Erythroblast (primary cell): ENCODE measurements at regions not wholly inside any gene's neighbourhood (a gene's known extent, or its start where the extent isn't known, plus 50 kb on each side); places are given as distances from the start of the nearest gene placed in this dataset.
"Not testable (repeated sequence)": the region's sequence is repeated elsewhere in the genome, so short reads cannot be mapped to it uniquely, and the experiment has no call there.

Experiments used
- DNase-seq, 2 experiments: peaks; one replicate each; lab custom pipeline; 2025; lab: John Stamatoyannopoulos, UW
- GATA1 ChIP-seq: IDR thresholded peaks from 2 replicates; pipeline ENCODE4 v1.6.1; 2011; ENCODE audit warnings: low read depth, mild to moderate bottlenecking, control low read depth, low read length, moderate library complexity
- POLR2A ChIP-seq: IDR thresholded peaks from 2 replicates; pipeline ENCODE4 v1.6.1; 2011; ENCODE audit warnings: mild to moderate bottlenecking, low read length

GRCh38 chr9:74083681-74084433, 413.3 kb upstream of the RORB start:
- no peak for TF ChIP-seq GATA1
- TF ChIP-seq POLR2A = no peak
- DNase-seq = no peak

DNA sequence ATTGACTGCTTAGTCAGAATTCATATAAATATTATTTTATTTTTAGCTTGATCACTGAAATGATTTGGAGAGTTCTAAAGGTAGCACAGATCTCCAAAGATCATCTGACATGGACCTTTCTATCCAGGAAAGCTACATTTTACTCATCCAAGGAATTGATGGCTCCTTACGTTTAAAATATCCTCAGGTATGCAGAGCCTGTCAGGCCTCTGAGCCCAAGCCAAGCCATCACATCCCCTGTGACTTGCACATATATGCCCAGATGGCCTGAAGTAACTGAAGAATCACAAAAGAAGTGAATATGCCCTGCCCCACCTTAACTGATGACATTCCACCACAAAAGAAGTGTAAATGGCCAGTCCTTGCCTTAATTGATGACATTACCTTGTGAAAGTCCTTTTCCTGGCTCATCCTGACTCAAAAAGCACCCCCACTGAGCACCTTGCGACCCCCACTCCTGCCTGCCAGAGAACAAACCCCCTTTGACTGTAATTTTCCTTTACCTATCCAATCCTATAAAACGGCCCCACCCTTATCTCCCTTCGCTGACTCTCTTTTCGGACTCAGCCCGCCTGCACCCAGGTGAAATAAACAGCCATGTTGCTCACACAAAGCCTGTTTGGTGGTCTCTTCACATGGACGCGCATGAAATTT, 411.6 kb upstream of the RORB start:
- DNase-seq = not testable (repeated sequence)

DNA sequence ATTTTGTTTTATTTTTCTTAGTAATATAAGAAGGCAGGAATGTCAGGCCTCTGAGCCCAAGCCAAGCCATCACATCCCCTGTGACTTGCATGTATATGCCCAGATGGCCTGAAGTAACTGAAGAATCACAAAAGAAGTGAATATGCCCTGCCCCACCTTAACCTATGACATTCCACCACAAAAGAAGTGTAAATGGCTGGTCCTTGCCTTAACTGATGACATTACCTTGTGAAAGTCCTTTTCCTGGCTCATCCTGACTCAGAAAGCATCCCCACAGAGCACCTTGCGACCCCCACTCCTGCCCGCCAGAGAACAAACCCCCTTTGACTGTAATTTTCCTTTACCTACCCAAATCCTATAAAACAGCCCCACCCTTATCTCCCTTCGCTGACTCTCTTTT, 406.2 kb upstream of the RORB start:
- DNase-seq = not testable (repeated sequence)

DNA sequence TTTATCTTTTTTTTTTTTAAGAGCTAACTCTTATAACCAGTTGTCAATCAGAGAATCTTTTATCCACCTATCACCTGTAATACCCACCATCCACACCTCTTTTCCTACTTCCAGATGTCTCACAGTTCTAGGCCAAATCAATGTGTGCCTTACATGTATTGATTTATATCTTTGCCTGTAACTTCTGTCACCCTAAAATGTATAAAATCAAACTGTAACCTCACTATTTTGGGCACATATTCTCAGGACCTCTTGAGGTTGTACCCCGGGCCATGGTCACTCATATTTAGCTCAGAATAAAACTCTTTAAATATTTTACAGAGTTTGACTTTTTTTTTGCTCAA, 404.7 kb upstream of the RORB start:
- TF ChIP-seq GATA1 (no peak), POLR2A (no peak)

DNA sequence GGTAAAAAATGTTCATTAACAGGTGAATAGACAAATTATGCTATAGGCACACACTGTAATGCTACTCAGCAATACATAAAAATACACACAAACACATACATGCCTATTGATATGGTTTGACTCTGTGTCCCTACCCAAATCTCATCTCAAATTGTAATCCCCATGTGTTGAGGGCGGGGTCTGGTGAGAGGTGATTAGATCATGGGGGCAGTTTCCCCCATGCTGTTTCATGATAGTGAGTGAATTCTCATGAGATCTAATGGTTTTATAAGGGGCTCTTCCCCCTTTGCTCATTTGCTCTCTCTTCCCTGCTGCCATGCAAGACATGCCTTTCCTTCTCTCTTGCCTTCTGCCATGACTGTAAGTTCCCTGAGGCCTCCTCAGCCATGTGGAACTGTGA, 403.1 kb upstream of the RORB start:
- not testable (repeated sequence) for DNase-seq

More for the DNA sequence above, 404.7 kb upstream of the RORB start:
- no peak for DNase-seq

GRCh38 chr9:74094766-74095165, 402.4 kb upstream of the RORB start:
- TF ChIP-seq GATA1 (no peak), POLR2A (no peak)

DNA sequence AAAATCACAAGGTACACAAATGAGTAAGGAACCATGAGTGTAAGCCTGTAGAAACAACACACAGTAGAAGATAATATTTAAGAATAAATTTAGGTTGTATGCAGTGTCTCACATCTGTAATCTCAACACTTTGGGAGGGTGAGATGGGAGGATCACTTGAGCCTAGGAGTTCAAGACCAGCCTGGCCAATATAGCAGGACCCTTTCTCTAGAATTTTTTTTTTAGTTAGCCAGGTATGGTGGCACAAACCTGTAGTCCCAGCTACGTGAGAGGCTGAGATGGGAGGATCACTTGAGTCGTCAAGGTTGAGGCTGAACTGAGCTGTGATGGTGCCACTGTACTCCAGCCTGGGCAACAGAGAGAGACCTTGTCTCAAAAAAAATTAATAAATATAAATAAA, 401.2 kb upstream of the RORB start:
- no peak for DNase-seq
- TF ChIP-seq GATA1 = no peak

More at GRCh38 chr9:74094766-74095165, 402.4 kb upstream of the RORB start:
- DNase-seq = no peak

DNA sequence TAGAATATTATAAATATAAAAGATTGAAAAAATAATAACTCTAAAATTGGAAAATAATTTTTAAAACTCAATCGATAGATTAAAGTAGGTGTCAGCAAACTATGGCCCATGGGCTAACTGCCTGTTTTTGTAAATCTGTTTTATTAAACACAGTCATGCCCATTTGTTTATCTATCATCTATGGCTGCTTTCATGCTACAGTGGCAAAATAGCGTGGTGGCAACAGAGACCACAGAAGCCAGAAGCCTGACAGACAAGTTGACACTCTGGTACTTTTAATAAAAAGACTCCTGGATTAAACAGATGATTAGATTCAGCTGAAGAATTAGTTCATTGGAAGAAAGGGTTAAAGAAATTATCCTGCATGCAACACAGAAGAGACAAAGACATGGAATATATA, 400.7 kb upstream of the RORB start:
- TF ChIP-seq GATA1 (no peak), POLR2A (no peak)
- no peak for DNase-seq

- DNase-seq = no peak
- no peak for TF ChIP-seq GATA1
- no peak for TF ChIP-seq POLR2A
Observed at GRCh38 chr9:74100042-74100441, 397.1 kb upstream of the RORB start.

GRCh38 chr9:74102148-74102547, 395.0 kb upstream of the RORB start:
- DNase-seq = not testable (repeated sequence)

GRCh38 chr9:74102702-74103101, 394.4 kb upstream of the RORB start:
- TF ChIP-seq POLR2A (no peak), GATA1 (no peak)

DNA sequence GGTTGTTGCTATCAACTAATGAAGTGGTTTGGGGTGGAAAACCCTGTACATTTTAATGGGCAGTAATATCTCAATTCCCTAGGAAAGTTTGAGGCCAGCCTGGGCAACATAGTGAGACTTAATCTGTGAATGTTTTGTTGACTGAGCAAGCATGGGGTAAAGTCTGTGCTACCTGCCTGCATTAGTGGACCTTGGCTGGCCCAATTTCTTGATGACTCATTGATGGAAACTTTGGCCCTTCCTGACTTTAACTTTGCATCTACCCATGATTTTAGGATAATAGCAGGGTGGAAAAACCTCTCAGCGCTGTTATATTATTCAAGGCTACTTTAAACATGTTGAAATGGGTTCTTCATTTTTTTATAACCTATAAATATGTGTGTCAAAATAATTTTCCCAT, 389.4 kb upstream of the RORB start:
- TF ChIP-seq POLR2A (no peak), GATA1 (no peak)

More at GRCh38 chr9:74102702-74103101, 394.4 kb upstream of the RORB start:
- DNase-seq = no peak

GRCh38 chr9:74115976-74116375, 381.2 kb upstream of the RORB start:
- TF ChIP-seq POLR2A (no peak), GATA1 (no peak)
- DNase-seq = no peak

More for the DNA sequence above, 389.4 kb upstream of the RORB start:
- DNase-seq = no peak

DNA sequence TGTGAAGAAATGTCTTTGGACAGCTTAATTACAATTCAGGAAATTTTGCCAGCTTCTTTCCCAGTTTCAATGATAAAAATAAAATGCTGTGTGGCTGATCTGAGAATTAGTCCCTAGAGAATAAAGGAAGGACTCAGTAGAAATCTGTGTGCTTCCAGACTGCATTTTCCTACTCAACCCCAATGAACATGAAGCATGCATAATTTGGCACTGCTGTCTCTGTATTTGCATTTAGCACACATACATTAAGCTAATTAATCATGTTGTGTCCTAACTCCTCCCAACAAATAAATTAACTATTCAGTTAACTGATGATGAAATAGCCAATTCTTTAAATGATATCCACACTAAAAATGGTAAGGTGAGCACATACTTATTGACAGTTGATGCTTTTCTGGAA, 380.0 kb upstream of the RORB start:
- TF ChIP-seq POLR2A (no peak), GATA1 (no peak)
- DNase-seq = no peak

GRCh38 chr9:74117731-74118130, 379.4 kb upstream of the RORB start:
- TF ChIP-seq GATA1 = no peak
- no peak for DNase-seq
